Lower leg skin (tissue), 3 donors: ENCODE measurements at regions not wholly inside any gene's neighbourhood (a gene's known extent, or its start where the extent isn't known, plus 50 kb on each side); places are given as distances from the start of the nearest gene placed in this dataset.

Experiments
- CTCF ChIP-seq, 3 donors: fragments of 450-650 bp; IDR thresholded peaks; one replicate each; pipeline ENCODE4 v1.5.1; 2016; ENCODE audit warnings: antibody characterized with exemption in 3 of 3, mild to moderate bottlenecking in 3 of 3, moderate library complexity in 2 of 3
- POLR2A ChIP-seq, 2 donors: fragments of 450-650 bp; IDR thresholded peaks; one replicate each; pipeline ENCODE4 v1.6.1; 2016 to 2017; ENCODE audit warnings: antibody characterized with exemption in 2 of 2, mild to moderate bottlenecking in 1 of 2, moderate library complexity in 1 of 2

DNA sequence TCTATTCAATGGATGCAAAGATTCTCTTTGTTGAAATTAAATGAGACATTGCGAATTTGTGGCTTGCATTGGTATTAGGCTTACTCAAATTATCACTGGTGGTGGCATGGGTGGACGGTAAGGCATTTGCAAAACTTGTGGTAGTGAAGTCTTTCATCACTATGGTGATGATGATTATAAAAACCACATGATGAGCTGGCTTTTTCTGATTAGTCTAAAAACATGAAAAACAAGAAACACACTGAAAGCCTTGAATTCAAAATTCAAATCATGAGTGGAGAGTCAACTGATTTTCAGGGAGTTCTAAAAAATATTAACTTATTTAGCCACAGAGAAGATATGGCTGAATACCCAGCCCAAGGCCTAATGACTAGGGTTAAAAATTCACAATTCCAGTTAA, 99.8 kb upstream of the HGF start:
- TF ChIP-seq CTCF (IDR thresholded peaks at IDR 0.05): no peak
- no peak for TF ChIP-seq POLR2A (IDR thresholded peaks at IDR 0.05)
